ENCODE measurements at regions not wholly inside any gene's neighbourhood (a gene's known extent, or its start where the extent isn't known, plus 50 kb on each side); places are given as distances from the start of the nearest gene placed in this dataset.
"Not testable (repeated sequence)": the region's sequence is repeated elsewhere in the genome, so short reads cannot be mapped to it uniquely, and the experiment has no call there.

DNA sequence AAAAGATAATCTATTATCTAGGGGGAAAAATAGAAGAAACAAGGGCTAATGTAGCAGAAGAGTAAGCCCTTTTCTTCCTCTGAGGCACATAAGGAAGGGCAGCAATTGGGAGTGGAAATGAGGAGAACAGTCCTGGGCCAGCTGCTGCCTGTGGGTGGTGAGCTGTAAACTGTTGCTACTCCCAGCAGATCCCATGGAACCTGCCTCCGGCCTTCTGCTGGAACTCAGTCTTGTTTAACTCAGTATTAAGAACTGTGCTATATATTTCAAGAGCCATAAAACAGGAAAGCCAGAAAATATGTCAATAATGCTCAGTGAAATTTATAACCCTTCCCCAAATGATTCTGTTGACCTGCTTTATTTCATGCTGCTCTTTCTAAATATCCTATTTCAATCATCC is 464.2 kb downstream of the COL12A1 start:
- H3K9me3 ChIP-seq (ENCODE audit: insufficient read depth, low read depth, low read length), result no peaks in the 10 kb centered on the region
- no peaks in the 10 kb centered on the region for H3K36me3 ChIP-seq (ENCODE audit: insufficient read depth, low read depth, low read length)
- H3K27me3 ChIP-seq (ENCODE audit: insufficient read depth, low read length), result no peaks in the 10 kb centered on the region
- no peak overlapping the region for H3K9ac ChIP-seq (ENCODE audit: low read depth, low read length)
- no peaks in the 10 kb centered on the region for H3K4me1 ChIP-seq (ENCODE audit: insufficient read depth, low read length)
- H3K27ac ChIP-seq (ENCODE audit: low read length), result no peak overlapping the region
- no peak overlapping the region for H3K4me3 ChIP-seq (ENCODE audit: low read length)

GRCh38 chr6:74735304-74735703 is 470.5 kb downstream of the COL12A1 start:
- Histone ChIP-seq H3K27ac (ENCODE audit: low read length) (no peak overlapping the region), H3K9me3 (ENCODE audit: insufficient read depth, low read depth, low read length) (no peaks in the 10 kb centered on the region), H3K36me3 (ENCODE audit: insufficient read depth, low read depth, low read length) (no peaks in the 10 kb centered on the region), H3K27me3 (ENCODE audit: insufficient read depth, low read length) (no peaks in the 10 kb centered on the region), H3K4me1 (ENCODE audit: insufficient read depth, low read length) (no peaks in the 10 kb centered on the region), H3K4me3 (ENCODE audit: low read length) (no peak overlapping the region), H3K9ac (ENCODE audit: low read depth, low read length) (no peak overlapping the region)

DNA sequence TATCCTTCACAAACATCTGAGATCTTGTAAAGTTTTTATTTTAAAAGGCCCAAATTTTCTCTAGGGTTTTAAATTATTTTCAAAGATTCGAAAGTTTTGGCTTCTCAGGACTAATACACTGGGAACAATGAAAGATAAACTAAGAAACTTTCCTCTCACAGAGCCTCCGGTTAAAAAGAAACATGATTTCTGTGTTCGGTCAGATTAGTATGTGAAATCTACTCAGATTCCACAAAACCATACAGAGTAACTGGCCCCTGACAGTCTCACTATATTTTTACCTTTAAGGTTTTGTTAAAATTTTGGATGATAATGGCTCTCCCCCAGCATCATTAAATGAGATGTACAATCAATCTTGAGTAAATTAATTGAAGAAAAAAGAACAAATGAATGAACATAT is 471.0 kb downstream of the COL12A1 start:
- H3K9ac ChIP-seq (ENCODE audit: low read depth, low read length), result no peak overlapping the region
- no peak overlapping the region for H3K27ac ChIP-seq (ENCODE audit: low read length)

GRCh38 chr6:74733830-74734620 is 471.8 kb downstream of the COL12A1 start:
- Histone ChIP-seq H3K27ac (ENCODE audit: low read length) (no peak overlapping the region), H3K9ac (ENCODE audit: low read depth, low read length) (no peak overlapping the region), H3K27me3 (ENCODE audit: insufficient read depth, low read length) (no peaks in the 10 kb centered on the region), H3K4me1 (ENCODE audit: insufficient read depth, low read length) (no peaks in the 10 kb centered on the region), H3K9me3 (ENCODE audit: insufficient read depth, low read depth, low read length) (no peaks in the 10 kb centered on the region), H3K4me3 (ENCODE audit: low read length) (no peak overlapping the region), H3K36me3 (ENCODE audit: insufficient read depth, low read depth, low read length) (no peaks in the 10 kb centered on the region)

More for the DNA sequence above, 471.0 kb downstream of the COL12A1 start:
- Histone ChIP-seq H3K27me3 (ENCODE audit: insufficient read depth, low read length) (no peaks in the 10 kb centered on the region), H3K4me3 (ENCODE audit: low read length) (no peak overlapping the region), H3K4me1 (ENCODE audit: insufficient read depth, low read length) (no peaks in the 10 kb centered on the region), H3K9me3 (ENCODE audit: insufficient read depth, low read depth, low read length) (no peaks in the 10 kb centered on the region), H3K36me3 (ENCODE audit: insufficient read depth, low read depth, low read length) (no peaks in the 10 kb centered on the region)

GRCh38 chr6:74731931-74732330 is 473.9 kb downstream of the COL12A1 start:
- Histone ChIP-seq H3K9ac (ENCODE audit: low read depth, low read length) (no peak overlapping the region), H3K9me3 (ENCODE audit: insufficient read depth, low read depth, low read length) (no peaks in the 10 kb centered on the region), H3K4me3 (ENCODE audit: low read length) (no peak overlapping the region), H3K36me3 (ENCODE audit: insufficient read depth, low read depth, low read length) (no peaks in the 10 kb centered on the region), H3K27ac (ENCODE audit: low read length) (no peak overlapping the region), H3K27me3 (ENCODE audit: insufficient read depth, low read length) (no peaks in the 10 kb centered on the region), H3K4me1 (ENCODE audit: insufficient read depth, low read length) (peaks cover 7% of the 10 kb centered on the region; the same call in 1 of the 2 replicates)

- Histone ChIP-seq H3K9me3 (ENCODE audit: insufficient read depth, low read depth, low read length) (no peaks in the 10 kb centered on the region), H3K27me3 (ENCODE audit: insufficient read depth, low read length) (no peaks in the 10 kb centered on the region), H3K4me1 (ENCODE audit: insufficient read depth, low read length) (peaks cover 7% of the 10 kb centered on the region; the same call in 1 of the 2 replicates), H3K4me3 (ENCODE audit: low read length) (no peak overlapping the region), H3K9ac (ENCODE audit: low read depth, low read length) (no peak overlapping the region), H3K36me3 (ENCODE audit: insufficient read depth, low read depth, low read length) (no peaks in the 10 kb centered on the region), H3K27ac (ENCODE audit: low read length) (no peak overlapping the region)
These were observed 474.6 kb downstream of the COL12A1 start for GRCh38 chr6:74731204-74731603.

GRCh38 chr6:74720923-74721322 is 484.9 kb downstream of the COL12A1 start:
- Histone ChIP-seq H3K27me3 (ENCODE audit: insufficient read depth, low read length) (no peaks in the 10 kb centered on the region), H3K36me3 (ENCODE audit: insufficient read depth, low read depth, low read length) (no peaks in the 10 kb centered on the region), H3K4me3 (ENCODE audit: low read length) (no peak overlapping the region), H3K9ac (ENCODE audit: low read depth, low read length) (no peak overlapping the region), H3K4me1 (ENCODE audit: insufficient read depth, low read length) (no peaks in the 10 kb centered on the region), H3K9me3 (ENCODE audit: insufficient read depth, low read depth, low read length) (no peaks in the 10 kb centered on the region; the same call in 1 of the 2 replicates), H3K27ac (ENCODE audit: low read length) (no peak overlapping the region)

DNA sequence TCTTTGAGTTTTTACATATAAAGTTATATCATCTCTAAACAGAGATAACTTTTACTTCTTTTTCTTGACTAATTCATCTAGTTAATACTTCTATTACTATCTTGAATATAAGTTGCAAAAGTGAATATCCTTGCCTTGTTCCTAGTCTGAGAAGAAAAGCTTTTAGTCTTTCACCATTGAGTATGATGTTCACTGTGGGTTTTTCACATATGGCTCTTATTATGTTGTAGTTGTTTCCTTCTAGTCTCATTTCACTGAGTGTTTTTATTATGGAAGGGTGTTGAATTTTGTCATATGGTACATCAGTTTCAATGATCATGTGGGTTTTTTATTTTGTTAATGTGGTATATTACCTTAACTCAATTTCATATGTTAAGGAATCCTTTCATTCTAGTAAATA is 488.3 kb downstream of the COL12A1 start:
- Histone ChIP-seq H3K4me1 (ENCODE audit: insufficient read depth, low read length) (no peaks in the 10 kb centered on the region), H3K9me3 (ENCODE audit: insufficient read depth, low read depth, low read length) (no peaks in the 10 kb centered on the region; the same call in 1 of the 2 replicates), H3K9ac (ENCODE audit: low read depth, low read length) (no peak overlapping the region), H3K27me3 (ENCODE audit: insufficient read depth, low read length) (no peaks in the 10 kb centered on the region), H3K36me3 (ENCODE audit: insufficient read depth, low read depth, low read length) (no peaks in the 10 kb centered on the region), H3K27ac (ENCODE audit: low read length) (no peak overlapping the region), H3K4me3 (ENCODE audit: low read length) (no peak overlapping the region)

DNA sequence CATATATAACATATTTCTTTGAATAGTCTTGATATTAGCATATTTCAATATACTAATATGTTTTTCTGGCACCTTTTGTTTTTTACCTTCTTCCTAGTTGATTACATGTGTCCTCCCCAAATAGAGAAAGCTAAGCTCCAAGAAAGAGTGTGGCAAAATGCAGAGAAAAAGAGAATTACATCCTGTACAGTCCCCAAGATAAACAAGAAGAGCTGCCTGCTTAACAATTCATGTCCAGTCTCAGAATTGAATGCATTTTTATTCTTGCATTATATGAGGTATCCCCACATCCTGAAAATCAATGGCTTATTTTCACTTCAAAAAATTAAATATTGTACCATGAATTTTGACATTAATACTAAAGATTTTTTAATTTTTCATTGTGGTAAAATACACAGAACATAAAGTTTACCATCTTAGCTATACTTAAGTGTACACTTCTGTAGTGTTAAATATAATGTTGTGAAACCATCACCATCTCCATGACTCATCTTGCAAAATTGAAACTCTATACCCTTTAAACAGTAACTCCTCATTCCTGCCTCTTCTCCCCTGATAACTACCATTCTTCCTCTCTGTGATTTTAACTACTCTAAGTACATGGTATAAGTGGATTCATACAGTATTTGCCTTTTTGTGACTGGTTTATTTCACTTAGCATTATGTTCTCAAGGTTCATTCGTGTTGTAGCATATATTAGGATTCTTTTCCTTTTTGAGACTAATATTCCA is 490.3 kb downstream of the COL12A1 start:
- no peak overlapping the region for H3K4me3 ChIP-seq (ENCODE audit: low read length)

GRCh38 chr6:74713941-74714340 is 491.9 kb downstream of the COL12A1 start:
- no peak overlapping the region for H3K27ac ChIP-seq (ENCODE audit: low read length)
- H3K36me3 ChIP-seq (ENCODE audit: insufficient read depth, low read depth, low read length), result no peaks in the 10 kb centered on the region
- H3K27me3 ChIP-seq (ENCODE audit: insufficient read depth, low read length), result no peaks in the 10 kb centered on the region
- no peaks in the 10 kb centered on the region; the same call in 1 of the 2 replicates for H3K9me3 ChIP-seq (ENCODE audit: insufficient read depth, low read depth, low read length)
- H3K9ac ChIP-seq (ENCODE audit: low read depth, low read length), result no peak overlapping the region
- H3K4me3 ChIP-seq (ENCODE audit: low read length), result no peak overlapping the region
- H3K4me1 ChIP-seq (ENCODE audit: insufficient read depth, low read length), result no peaks in the 10 kb centered on the region

More for the DNA sequence above, 490.3 kb downstream of the COL12A1 start:
- no peak overlapping the region for H3K9ac ChIP-seq (ENCODE audit: low read depth, low read length)
- no peaks in the 10 kb centered on the region for H3K27me3 ChIP-seq (ENCODE audit: insufficient read depth, low read length)
- no peak overlapping the region for H3K27ac ChIP-seq (ENCODE audit: low read length)
- no peaks in the 10 kb centered on the region; the same call in 1 of the 2 replicates for H3K9me3 ChIP-seq (ENCODE audit: insufficient read depth, low read depth, low read length)
- H3K36me3 ChIP-seq (ENCODE audit: insufficient read depth, low read depth, low read length), result no peaks in the 10 kb centered on the region
- no peaks in the 10 kb centered on the region for H3K4me1 ChIP-seq (ENCODE audit: insufficient read depth, low read length)

- Histone ChIP-seq H3K9me3 (ENCODE audit: insufficient read depth, low read depth, low read length) (no peaks in the 10 kb centered on the region), H3K4me3 (ENCODE audit: low read length) (no peak overlapping the region), H3K4me1 (ENCODE audit: insufficient read depth, low read length) (no peaks in the 10 kb centered on the region), H3K27me3 (ENCODE audit: insufficient read depth, low read length) (no peaks in the 10 kb centered on the region), H3K36me3 (ENCODE audit: insufficient read depth, low read depth, low read length) (no peaks in the 10 kb centered on the region), H3K9ac (ENCODE audit: low read depth, low read length) (no peak overlapping the region), H3K27ac (ENCODE audit: low read length) (no peak overlapping the region)
These were observed 500.4 kb downstream of the COL12A1 start for GRCh38 chr6:74705451-74705850.

GRCh38 chr6:74704540-74704939 is 501.3 kb downstream of the COL12A1 start:
- H3K9ac ChIP-seq (ENCODE audit: low read depth, low read length); H3K4me1 ChIP-seq (ENCODE audit: insufficient read depth, low read length); H3K9me3 ChIP-seq (ENCODE audit: insufficient read depth, low read depth, low read length); H3K4me3 ChIP-seq (ENCODE audit: low read length); H3K27ac ChIP-seq (ENCODE audit: low read length); H3K27me3 ChIP-seq (ENCODE audit: insufficient read depth, low read length); H3K36me3 ChIP-seq (ENCODE audit: insufficient read depth, low read depth, low read length): not testable (repeated sequence)

Measured in iPS-20b (cell line).